ENCODE measurements at regions not wholly inside any gene's neighbourhood (a gene's known extent, or its start where the extent isn't known, plus 50 kb on each side); places are given as distances from the start of the nearest gene placed in this dataset.

DNA sequence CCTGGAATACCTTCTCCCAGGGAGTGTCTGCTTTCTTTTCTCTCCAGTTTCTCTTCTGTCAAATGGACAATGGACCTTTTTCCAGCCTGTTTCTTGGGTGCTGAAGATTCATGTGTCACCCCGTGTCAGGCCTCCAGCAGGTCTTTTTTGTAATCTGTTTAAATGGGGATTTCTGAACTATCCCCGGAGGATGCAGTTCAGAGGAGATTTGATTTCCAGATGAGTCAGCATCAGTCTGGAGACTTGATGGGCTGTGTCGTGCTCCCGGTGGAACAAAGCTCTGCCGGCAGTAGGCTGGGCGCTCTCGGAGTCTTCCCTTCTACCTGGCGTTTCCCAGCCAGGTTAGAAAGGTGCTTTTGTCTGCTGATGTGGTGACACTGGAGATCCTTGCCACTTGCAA is 440.6 kb downstream of the HS3ST3B1 start:
- H3K79me2 ChIP-seq (ENCODE audit: insufficient read depth, low read length) = no peaks in the 10 kb centered on the region
- H3K27ac ChIP-seq (ENCODE audit: low read depth, low read length) = no peak overlapping the region
- CTCF ChIA-PET = no interaction called here
- H3K9me3 ChIP-seq (ENCODE audit: control insufficient read depth in 1 of 2, insufficient read depth in 1 of 2, low read depth in 1 of 2, low read length in 2 of 2) = peaks cover 0 to 4% of the 10 kb centered on the region in 2 experiments; a peak in 1 of 4 replicates
- no peak overlapping the region for H3K4me3 ChIP-seq (replicated peaks in 1 of 2; ENCODE audit: low read depth in 1 of 2, low read length in 2 of 2)
- no peak overlapping the region for H3K4me2 ChIP-seq (ENCODE audit: low read length)
- H2AFZ ChIP-seq (ENCODE audit: low read depth, low read length, poor library complexity, severe bottlenecking) = no peak overlapping the region
- no peaks in the 10 kb centered on the region for H3K4me1 ChIP-seq (ENCODE audit: control insufficient read depth in 1 of 2, insufficient read depth in 2 of 2, low read length in 2 of 2)
- H3K9ac ChIP-seq (ENCODE audit: low read length) = no peak overlapping the region
- BruUV-seq (replicated peaks) = no TSS peak
- DNase-seq (ENCODE audit: low read depth, low spot score) = no peak
- no peak for TF ChIP-seq YY1 (IDR thresholded peaks at IDR 0.05; ENCODE audit: extremely low read depth, insufficient replicate concordance, low read depth, low read length)
- no peak for TF ChIP-seq EZH2 (IDR thresholded peaks at IDR 0.05)
- TF ChIP-seq, protein P1, sequence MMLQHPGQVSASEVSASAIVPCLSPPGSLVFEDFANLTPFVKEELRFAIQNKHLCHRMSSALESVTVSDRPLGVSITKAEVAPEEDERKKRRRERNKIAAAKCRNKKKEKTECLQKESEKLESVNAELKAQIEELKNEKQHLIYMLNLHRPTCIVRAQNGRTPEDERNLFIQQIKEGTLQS (IDR thresholded peaks at IDR 0.05) = no peak
- no peak for TF ChIP-seq ELF1 (IDR thresholded peaks at IDR 0.05; ENCODE audit: borderline replicate concordance, low read depth)
- TF ChIP-seq, protein P2, sequence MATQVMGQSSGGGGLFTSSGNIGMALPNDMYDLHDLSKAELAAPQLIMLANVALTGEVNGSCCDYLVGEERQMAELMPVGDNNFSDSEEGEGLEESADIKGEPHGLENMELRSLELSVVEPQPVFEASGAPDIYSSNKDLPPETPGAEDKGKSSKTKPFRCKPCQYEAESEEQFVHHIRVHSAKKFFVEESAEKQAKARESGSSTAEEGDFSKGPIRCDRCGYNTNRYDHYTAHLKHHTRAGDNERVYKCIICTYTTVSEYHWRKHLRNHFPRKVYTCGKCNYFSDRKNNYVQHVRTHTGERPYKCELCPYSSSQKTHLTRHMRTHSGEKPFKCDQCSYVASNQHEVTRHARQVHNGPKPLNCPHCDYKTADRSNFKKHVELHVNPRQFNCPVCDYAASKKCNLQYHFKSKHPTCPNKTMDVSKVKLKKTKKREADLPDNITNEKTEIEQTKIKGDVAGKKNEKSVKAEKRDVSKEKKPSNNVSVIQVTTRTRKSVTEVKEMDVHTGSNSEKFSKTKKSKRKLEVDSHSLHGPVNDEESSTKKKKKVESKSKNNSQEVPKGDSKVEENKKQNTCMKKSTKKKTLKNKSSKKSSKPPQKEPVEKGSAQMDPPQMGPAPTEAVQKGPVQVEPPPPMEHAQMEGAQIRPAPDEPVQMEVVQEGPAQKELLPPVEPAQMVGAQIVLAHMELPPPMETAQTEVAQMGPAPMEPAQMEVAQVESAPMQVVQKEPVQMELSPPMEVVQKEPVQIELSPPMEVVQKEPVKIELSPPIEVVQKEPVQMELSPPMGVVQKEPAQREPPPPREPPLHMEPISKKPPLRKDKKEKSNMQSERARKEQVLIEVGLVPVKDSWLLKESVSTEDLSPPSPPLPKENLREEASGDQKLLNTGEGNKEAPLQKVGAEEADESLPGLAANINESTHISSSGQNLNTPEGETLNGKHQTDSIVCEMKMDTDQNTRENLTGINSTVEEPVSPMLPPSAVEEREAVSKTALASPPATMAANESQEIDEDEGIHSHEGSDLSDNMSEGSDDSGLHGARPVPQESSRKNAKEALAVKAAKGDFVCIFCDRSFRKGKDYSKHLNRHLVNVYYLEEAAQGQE (IDR thresholded peaks at IDR 0.05; ENCODE audit: low read depth) = no peak
- TF ChIP-seq, protein P3, sequence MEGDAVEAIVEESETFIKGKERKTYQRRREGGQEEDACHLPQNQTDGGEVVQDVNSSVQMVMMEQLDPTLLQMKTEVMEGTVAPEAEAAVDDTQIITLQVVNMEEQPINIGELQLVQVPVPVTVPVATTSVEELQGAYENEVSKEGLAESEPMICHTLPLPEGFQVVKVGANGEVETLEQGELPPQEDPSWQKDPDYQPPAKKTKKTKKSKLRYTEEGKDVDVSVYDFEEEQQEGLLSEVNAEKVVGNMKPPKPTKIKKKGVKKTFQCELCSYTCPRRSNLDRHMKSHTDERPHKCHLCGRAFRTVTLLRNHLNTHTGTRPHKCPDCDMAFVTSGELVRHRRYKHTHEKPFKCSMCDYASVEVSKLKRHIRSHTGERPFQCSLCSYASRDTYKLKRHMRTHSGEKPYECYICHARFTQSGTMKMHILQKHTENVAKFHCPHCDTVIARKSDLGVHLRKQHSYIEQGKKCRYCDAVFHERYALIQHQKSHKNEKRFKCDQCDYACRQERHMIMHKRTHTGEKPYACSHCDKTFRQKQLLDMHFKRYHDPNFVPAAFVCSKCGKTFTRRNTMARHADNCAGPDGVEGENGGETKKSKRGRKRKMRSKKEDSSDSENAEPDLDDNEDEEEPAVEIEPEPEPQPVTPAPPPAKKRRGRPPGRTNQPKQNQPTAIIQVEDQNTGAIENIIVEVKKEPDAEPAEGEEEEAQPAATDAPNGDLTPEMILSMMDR (IDR thresholded peaks at IDR 0.05 in 2 of 3, conservative IDR thresholded peaks at IDR 0.05 in 1 of 3; ENCODE audit: borderline replicate concordance in 1 of 3, insufficient read depth in 1 of 3, low read depth in 2 of 3, low read length in 2 of 3) = no peak
- TF ChIP-seq RAD21 (IDR thresholded peaks at IDR 0.05; ENCODE audit: low read depth) = no peak
- TF ChIP-seq FOSL1 (IDR thresholded peaks at IDR 0.05; ENCODE audit: low read depth) = no peak
- TF ChIP-seq, protein P4, sequence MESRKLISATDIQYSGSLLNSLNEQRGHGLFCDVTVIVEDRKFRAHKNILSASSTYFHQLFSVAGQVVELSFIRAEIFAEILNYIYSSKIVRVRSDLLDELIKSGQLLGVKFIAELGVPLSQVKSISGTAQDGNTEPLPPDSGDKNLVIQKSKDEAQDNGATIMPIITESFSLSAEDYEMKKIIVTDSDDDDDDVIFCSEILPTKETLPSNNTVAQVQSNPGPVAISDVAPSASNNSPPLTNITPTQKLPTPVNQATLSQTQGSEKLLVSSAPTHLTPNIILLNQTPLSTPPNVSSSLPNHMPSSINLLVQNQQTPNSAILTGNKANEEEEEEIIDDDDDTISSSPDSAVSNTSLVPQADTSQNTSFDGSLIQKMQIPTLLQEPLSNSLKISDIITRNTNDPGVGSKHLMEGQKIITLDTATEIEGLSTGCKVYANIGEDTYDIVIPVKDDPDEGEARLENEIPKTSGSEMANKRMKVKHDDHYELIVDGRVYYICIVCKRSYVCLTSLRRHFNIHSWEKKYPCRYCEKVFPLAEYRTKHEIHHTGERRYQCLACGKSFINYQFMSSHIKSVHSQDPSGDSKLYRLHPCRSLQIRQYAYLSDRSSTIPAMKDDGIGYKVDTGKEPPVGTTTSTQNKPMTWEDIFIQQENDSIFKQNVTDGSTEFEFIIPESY (IDR thresholded peaks at IDR 0.05; ENCODE audit: extremely low read depth, insufficient replicate concordance, low read length) = no peak
- H3K36me3 ChIP-seq (ENCODE audit: control insufficient read depth in 1 of 2, insufficient read depth in 2 of 2, low read length in 2 of 2) = no peaks in the 10 kb centered on the region
- no peaks in the 10 kb centered on the region for H3K27me3 ChIP-seq (ENCODE audit: insufficient read depth, low read length)
- no peaks in the 10 kb centered on the region for H3K9me2 ChIP-seq (ENCODE audit: insufficient read depth)
- no peaks in the 10 kb centered on the region for H4K20me1 ChIP-seq (ENCODE audit: insufficient read depth)
- POLR2A ChIA-PET = no interaction called here
- RAD21 ChIA-PET (ENCODE audit: low non-redundant PET in 1 of 2, low total read pairs in 2 of 2, uncharacterized antibody in 2 of 2, unreplicated experiment in 2 of 2) = no interaction called here
- intact Hi-C loops (cut with micrococcal nuclease) = no loop called here
- no peak for ATAC-seq
